HK-2 (cell line): ENCODE measurements at regions not wholly inside any gene's neighbourhood (a gene's known extent, or its start where the extent isn't known, plus 50 kb on each side); places are given as distances from the start of the nearest gene placed in this dataset.

ENCODE experiments used
- DNase-seq: peaks from one replicate; pipeline ENCODE4 v3.0.0-alpha.2; 2018; ENCODE audit not compliant: unreplicated experiment

GRCh38 chr7:340979-341694, 51.2 kb downstream of the FOXL3 start:
- no peak for DNase-seq

GRCh38 chr7:341841-342638, 52.1 kb downstream of the FOXL3 start:
- DNase-seq, result no peak

GRCh38 chr7:342681-343216, 52.8 kb downstream of the FOXL3 start:
- no peak for DNase-seq

GRCh38 chr7:343227-343822, 53.4 kb downstream of the FOXL3 start:
- DNase-seq, result no peak

GRCh38 chr7:343864-344607, 54.1 kb downstream of the FOXL3 start:
- DNase-seq, result no peak

- DNase-seq, result no peak
Measured at GRCh38 chr7:344608-344994, 54.6 kb downstream of the FOXL3 start.

GRCh38 chr7:346116-346898, 56.3 kb downstream of the FOXL3 start:
- no peak for DNase-seq

GRCh38 chr7:347001-347590, 57.1 kb downstream of the FOXL3 start:
- DNase-seq, result no peak

- no peak for DNase-seq
Measured at GRCh38 chr7:347644-348479, 57.9 kb downstream of the FOXL3 start.

GRCh38 chr7:348480-348844, 58.5 kb downstream of the FOXL3 start:
- no peak for DNase-seq

- no peak for DNase-seq
Measured at GRCh38 chr7:348962-349743, 59.2 kb downstream of the FOXL3 start.

- DNase-seq, result no peak
Measured at GRCh38 chr7:351256-351655, 61.3 kb downstream of the FOXL3 start.

- no peak for DNase-seq
Measured at GRCh38 chr7:351681-352480, 61.9 kb downstream of the FOXL3 start.

GRCh38 chr7:353746-354325, 63.9 kb downstream of the FOXL3 start:
- no peak for DNase-seq

- DNase-seq, result no peak
Measured at GRCh38 chr7:354597-355470, 64.9 kb downstream of the FOXL3 start.

- DNase-seq, result no peak
Measured at GRCh38 chr7:355568-355967, 65.6 kb downstream of the FOXL3 start.

- DNase-seq, result no peak
Measured at GRCh38 chr7:356087-356486, 66.1 kb downstream of the FOXL3 start.
